ENCODE measurements at regions not wholly inside any gene's neighbourhood (a gene's known extent, or its start where the extent isn't known, plus 50 kb on each side); places are given as distances from the start of the nearest gene placed in this dataset.

- DNase-seq (ENCODE audit: low spot score), result no peak
Measured at GRCh38 chr2:82675186-82675585, 1783.9 kb downstream of the SUCLG1 start.

DNA sequence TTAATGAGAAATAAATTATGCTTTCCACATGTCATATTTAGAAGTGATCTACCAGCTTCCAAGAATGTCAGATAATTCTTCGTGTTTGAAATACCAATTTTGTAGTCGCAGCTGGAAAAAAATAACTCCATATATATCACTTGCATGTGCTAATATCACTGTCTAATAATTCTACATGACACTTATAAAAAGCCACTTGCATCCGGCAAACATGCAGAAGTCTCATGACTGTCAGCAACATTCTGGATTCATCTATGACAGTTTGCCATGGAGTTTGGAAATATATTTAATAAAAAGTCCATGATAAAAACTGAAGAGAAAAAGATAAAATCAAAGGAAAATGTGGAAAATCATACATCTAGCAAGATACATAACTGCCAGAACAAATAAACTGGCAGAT, 1784.4 kb downstream of the SUCLG1 start:
- no peak for DNase-seq (ENCODE audit: low spot score)

GRCh38 chr2:82667491-82667890, 1791.6 kb downstream of the SUCLG1 start:
- DNase-seq (ENCODE audit: low spot score), result no peak

DNA sequence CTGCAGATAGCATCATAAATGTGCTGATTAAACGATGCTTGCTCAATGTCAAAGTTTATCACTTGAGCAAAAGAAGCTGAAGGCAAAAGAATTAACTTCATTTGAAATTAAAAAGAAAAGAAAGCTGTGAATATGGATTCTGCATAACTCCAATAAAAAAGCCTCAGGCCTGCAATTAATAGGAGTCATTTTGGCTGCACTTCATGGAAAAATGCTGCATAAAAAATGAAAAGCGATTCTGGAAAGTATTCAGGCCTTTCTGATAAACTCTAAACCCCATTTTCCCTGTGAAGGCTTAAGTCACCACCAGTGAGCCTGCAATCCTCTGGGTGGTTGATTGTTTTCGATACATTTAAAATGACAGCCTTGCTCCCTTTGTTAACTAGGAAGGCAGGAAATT, 1793.4 kb downstream of the SUCLG1 start:
- DNase-seq (ENCODE audit: low spot score), result no peak

GRCh38 chr2:82657106-82657505, 1802.0 kb downstream of the SUCLG1 start:
- no peak for DNase-seq (ENCODE audit: low spot score)

GRCh38 chr2:82656420-82656819, 1802.7 kb downstream of the SUCLG1 start:
- no peak for DNase-seq (ENCODE audit: low spot score)

DNA sequence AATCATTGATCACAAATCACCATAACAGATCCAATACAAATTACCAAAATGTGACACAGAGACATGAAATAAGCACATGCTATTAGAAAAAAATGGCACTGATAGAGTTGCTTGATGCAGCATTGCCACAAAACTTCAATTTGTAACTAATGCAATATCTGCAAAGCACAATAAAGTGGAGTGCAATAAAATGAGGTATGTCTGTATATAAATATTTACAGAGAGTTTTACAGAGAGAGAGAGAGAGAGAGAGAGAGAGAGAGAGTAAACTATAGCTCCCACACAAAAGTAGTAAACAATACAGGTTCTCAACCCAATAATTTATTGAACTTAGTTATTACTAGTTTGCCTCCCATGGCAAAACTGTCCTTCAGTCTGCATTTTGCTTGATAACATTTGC, 1807.0 kb downstream of the SUCLG1 start:
- DNase-seq (ENCODE audit: low spot score), result no peak

GRCh38 chr2:82650038-82650437, 1809.0 kb downstream of the SUCLG1 start:
- no peak for DNase-seq (ENCODE audit: low spot score)

GRCh38 chr2:82641598-82642180, 1817.4 kb downstream of the SUCLG1 start:
- DNase-seq (ENCODE audit: low spot score), result no peak

DNA sequence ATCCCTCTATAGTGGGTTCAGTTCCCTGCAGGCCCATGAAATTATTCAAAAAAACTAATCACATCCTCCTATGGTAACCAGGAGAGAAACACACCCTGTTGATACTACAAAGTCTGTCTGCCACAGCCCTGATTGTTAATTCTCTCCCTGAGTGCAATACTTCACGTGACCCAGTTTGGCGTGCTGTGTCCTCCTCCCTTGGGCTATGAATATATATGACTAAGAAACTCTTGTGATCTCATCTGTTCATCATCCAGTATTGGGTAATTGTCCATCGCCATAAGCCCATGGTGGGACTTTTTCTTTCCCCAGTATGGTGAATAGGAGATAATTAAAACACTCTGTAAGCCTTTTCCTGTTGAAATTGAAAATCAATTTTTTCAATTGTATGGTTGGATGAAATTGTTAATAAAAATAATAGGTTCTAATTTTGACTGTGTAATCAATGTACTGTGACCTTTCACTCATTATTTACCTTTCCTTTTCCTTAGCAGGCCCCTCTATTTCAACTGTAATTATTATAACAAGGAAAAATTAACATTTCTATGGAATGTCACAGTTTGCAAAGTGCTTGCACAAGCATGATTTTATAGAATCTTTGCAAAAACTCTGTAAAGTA, 1822.6 kb downstream of the SUCLG1 start:
- DNase-seq (ENCODE audit: low spot score), result no peak

DNA sequence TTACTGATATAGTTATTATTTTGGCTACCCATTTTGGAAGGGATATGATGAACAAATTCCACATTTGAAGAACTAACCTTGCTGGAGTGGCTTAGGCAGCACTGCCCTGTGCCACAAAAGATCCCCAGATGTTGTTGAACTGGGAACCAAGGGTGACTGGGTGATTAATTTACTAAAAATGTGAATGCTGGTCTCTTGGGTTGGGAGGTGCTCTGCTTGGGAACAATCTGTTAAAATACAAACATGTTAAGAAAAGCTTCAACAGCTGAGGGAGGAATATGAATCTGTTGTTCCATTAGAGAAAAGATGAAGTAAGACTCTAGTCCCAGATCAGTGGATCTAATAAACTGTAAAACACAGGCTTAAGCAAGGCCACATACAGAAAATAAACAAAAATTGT, 1860.1 kb downstream of the SUCLG1 start:
- no peak for DNase-seq (ENCODE audit: low spot score)

GRCh38 chr2:82596581-82596980, 1862.5 kb downstream of the SUCLG1 start:
- no peak for DNase-seq (ENCODE audit: low spot score)

DNA sequence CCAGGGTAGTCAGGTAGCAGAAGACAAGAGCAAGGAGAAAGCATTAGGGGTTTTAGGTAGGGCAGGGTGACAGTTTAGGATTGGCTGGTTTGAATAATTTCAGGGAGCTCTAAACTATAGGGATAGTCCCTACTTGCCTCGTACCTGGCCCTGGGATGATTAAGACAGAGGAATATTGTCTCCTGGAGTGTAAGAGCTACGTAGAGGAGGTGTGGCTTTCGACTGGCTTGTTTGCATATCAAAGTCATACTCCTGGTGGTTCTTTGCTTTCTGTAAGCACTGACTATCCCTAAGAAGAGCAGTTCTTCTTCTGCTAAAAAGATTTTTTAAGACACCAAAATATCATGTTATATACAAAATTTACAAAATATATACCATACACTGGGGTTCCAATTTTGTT, 1867.4 kb downstream of the SUCLG1 start:
- DNase-seq (ENCODE audit: low spot score), result no peak

DNA sequence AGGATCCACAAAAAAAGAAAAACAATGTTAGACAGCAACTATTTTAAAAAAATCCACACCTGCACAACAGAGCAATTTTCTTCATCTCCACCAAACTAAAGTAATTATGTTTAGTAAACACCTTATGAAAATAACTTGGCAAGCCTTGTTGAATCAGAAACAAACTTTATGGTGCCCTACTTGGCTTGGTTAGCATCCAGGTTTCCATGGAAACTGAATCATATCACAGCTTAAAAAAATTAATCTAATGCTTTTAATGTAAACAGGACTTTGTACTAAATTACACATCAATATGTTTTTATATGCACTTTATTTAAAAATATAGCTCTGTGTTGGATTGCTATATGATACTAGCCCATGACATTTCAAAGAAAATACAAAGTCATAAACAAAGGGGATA, 1882.4 kb downstream of the SUCLG1 start:
- no peak for DNase-seq (ENCODE audit: low spot score)

GRCh38 chr2:82539280-82539621, 1919.8 kb downstream of the SUCLG1 start:
- DNase-seq (ENCODE audit: low spot score), result no peak

GRCh38 chr2:82538590-82539279, 1920.3 kb downstream of the SUCLG1 start:
- no peak for DNase-seq (ENCODE audit: low spot score)

DNA sequence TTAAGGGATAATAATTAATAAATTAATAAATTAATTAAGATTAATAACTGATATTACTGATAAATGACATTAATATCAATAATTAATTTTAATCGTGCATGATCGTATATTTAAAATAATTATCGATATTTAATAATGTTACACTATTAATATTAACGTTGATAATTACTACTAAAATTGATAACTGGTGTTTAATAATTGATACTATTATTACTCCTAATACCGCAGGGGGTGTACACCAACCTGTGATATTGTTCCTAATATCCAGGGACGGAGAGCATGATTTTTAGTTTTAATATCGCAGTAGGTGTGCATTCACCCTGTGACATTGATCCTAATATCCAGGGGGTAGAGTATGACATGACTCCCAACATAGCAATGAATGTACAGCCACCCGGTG, 1930.8 kb downstream of the SUCLG1 start:
- DNase-seq (ENCODE audit: low spot score), result no peak

- DNase-seq (ENCODE audit: low spot score), result no peak
Measured at GRCh38 chr2:82527124-82527523, 1932.0 kb downstream of the SUCLG1 start.

- no peak for DNase-seq (ENCODE audit: low spot score)
Measured at GRCh38 chr2:82526277-82526676, 1932.8 kb downstream of the SUCLG1 start.

DNA sequence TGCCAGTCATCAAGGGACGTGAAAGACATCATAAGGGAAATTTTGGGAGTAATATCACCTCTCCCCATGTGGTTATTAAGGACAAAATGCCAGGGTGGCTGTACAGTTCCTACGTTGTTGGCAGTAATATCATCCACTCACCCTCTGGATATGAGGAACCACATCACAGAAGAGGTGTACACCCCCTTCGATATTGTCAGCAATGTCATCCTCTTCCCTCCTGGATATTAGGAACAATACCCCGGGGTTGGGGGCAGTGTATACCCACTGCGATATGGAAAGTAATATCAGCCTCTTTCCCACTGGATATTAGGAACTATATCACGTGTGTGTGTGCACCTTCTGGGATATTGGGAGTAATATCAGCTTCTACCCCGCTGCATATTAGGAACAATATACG, 1933.3 kb downstream of the SUCLG1 start:
- no peak for DNase-seq (ENCODE audit: low spot score)

GRCh38 chr2:82524826-82525225, 1934.3 kb downstream of the SUCLG1 start:
- no peak for DNase-seq (ENCODE audit: low spot score)

- DNase-seq (ENCODE audit: low spot score), result no peak
Measured at GRCh38 chr2:82511894-82512293, 1947.2 kb downstream of the SUCLG1 start.

- no peak for DNase-seq (ENCODE audit: low spot score)
Measured at GRCh38 chr2:82508702-82509101, 1950.4 kb downstream of the SUCLG1 start.

- DNase-seq (ENCODE audit: low spot score), result no peak
Measured at GRCh38 chr2:82507657-82508056, 1951.4 kb downstream of the SUCLG1 start.

All from germinal center (tissue), 1 donor.